ENCODE measurements at regions not wholly inside any gene's neighbourhood (a gene's known extent, or its start where the extent isn't known, plus 50 kb on each side); places are given as distances from the start of the nearest gene placed in this dataset.

GRCh38 chr5:1651250-1651649 lies 127.5 kb upstream of the LPCAT1 start:
- H3K36me3 ChIP-seq (replicated peaks in 1 of 2), result no peaks in the 10 kb centered on the region
- 68 to 70% (median 69%) methylated on average over 2 to 6 of the region's 6 CpGs for WGBS, 4 donors
- no peak overlapping the region for H3K27ac ChIP-seq
- intact Hi-C loops (cut with DNase I), result no loop called here
- H3K4me1 ChIP-seq (replicated peaks in 1 of 2), result no peaks in the 10 kb centered on the region
- H3K4me3 ChIP-seq, result no peak overlapping the region
- H3K27me3 ChIP-seq, result peaks cover 29% of the 10 kb centered on the region
- TF ChIP-seq CTCF (IDR thresholded peaks at IDR 0.05) (no peak), POLR2A (IDR thresholded peaks at IDR 0.05) (no peak)
- no peaks in the 10 kb centered on the region for H3K9me3 ChIP-seq (replicated peaks in 1 of 3)
- peak in 1 of 7 donors; percentile 5 for DNase-seq

- no peaks in the 10 kb centered on the region for H3K4me1 ChIP-seq (replicated peaks in 1 of 2)
- no peaks in the 10 kb centered on the region for H3K36me3 ChIP-seq (replicated peaks in 1 of 2)
- DNase-seq, result no peak
- TF ChIP-seq POLR2A (IDR thresholded peaks at IDR 0.05) (no peak), CTCF (IDR thresholded peaks at IDR 0.05) (no peak)
- no peak overlapping the region for H3K4me3 ChIP-seq
- WGBS, 4 donors, result 70 to 81% (median 78%) methylated on average over 4 of the region's 4 CpGs
- intact Hi-C loops (cut with DNase I), result loop anchor here (5.0 to 10.0 kb wide), 4 partner anchors 305 to 727 kb away; partner anchors contain the start of gene CLPTM1L (in 1 of the 2)
- peaks cover 20% of the 10 kb centered on the region for H3K27me3 ChIP-seq
- no peaks in the 10 kb centered on the region for H3K9me3 ChIP-seq (replicated peaks in 1 of 3)
- no peak overlapping the region for H3K27ac ChIP-seq
Observed at GRCh38 chr5:1649554-1649953, 125.8 kb upstream of the LPCAT1 start.

GRCh38 chr5:1648806-1649205 lies 125.0 kb upstream of the LPCAT1 start:
- H3K27me3 ChIP-seq, result peaks cover 20% of the 10 kb centered on the region
- no peaks in the 10 kb centered on the region for H3K4me1 ChIP-seq (replicated peaks in 1 of 2)
- WGBS, 4 donors, result 48 to 62% (median 56%) methylated on average over 4 of the region's 4 CpGs
- intact Hi-C loops (cut with DNase I), result loop anchor here (5.0 to 10.0 kb wide), 4 partner anchors 304 to 727 kb away; partner anchors contain the start of gene CLPTM1L (in 1 of the 2)
- no peak for DNase-seq
- H3K36me3 ChIP-seq (replicated peaks in 1 of 2), result no peaks in the 10 kb centered on the region
- TF ChIP-seq CTCF (IDR thresholded peaks at IDR 0.05) (no peak), POLR2A (IDR thresholded peaks at IDR 0.05) (no peak)
- H3K9me3 ChIP-seq (replicated peaks in 1 of 3), result no peaks in the 10 kb centered on the region
- no peak overlapping the region for H3K27ac ChIP-seq
- no peak overlapping the region for H3K4me3 ChIP-seq

GRCh38 chr5:1647580-1647979 lies 123.8 kb upstream of the LPCAT1 start:
- Histone ChIP-seq H3K27ac (no peak overlapping the region), H3K4me3 (no peak overlapping the region), H3K9me3 (replicated peaks in 1 of 3) (no peaks in the 10 kb centered on the region), H3K27me3 (peaks cover 24% of the 10 kb centered on the region), H3K36me3 (replicated peaks in 1 of 2) (no peaks in the 10 kb centered on the region), H3K4me1 (replicated peaks in 1 of 2) (no peaks in the 10 kb centered on the region)
- intact Hi-C loops (cut with DNase I), result loop anchor here (5.0 to 10.0 kb wide), 4 partner anchors 303 to 725 kb away; partner anchors contain the start of gene CLPTM1L (in 1 of the 2)
- DNase-seq, result no peak
- TF ChIP-seq CTCF (IDR thresholded peaks at IDR 0.05), result no peak
- TF ChIP-seq POLR2A (IDR thresholded peaks at IDR 0.05), result no peak
- 68 to 78% (median 75%) methylated on average over 8 to 9 of the region's 9 CpGs for WGBS, 4 donors

All from adrenal gland (tissue), 9 donors.